IMR-90 (cell line): ENCODE measurements at regions not wholly inside any gene's neighbourhood (a gene's known extent, or its start where the extent isn't known, plus 50 kb on each side); places are given as distances from the start of the nearest gene placed in this dataset.

Source experiments
- ATAC-seq: fragments of 200-7000 bp; cut with Tn5 transposase; 2 replicates; pipeline ENCODE4 v1.9.1; 2020; ENCODE audit warnings: low read depth, mild to moderate bottlenecking, moderate library complexity
- BruUV-seq: library from RNA; stranded (reverse); fragments of 400-500 nt; replicated peaks from 2 replicates; lab custom pipeline; 2021; lab: Mats Ljungman, UMichigan
- CTCF ChIA-PET: fragments of 300-600 bp; formaldehyde crosslinking; extraction: SDS; loops from one replicate; lab custom pipeline; 2021; ENCODE audit warnings: antibody characterized with exemption; lab: Yijun Ruan, JAX
- POLR2A ChIA-PET: fragments of 300-600 bp; sonication (Branson Sonifier 250); formaldehyde crosslinking; loops from one replicate; lab custom pipeline; 2022; ENCODE audit warnings: antibody characterized with exemption; ENCODE audit not compliant: unreplicated experiment; lab: Charles Lee
- DNase-seq: peaks from one replicate; pipeline ENCODE4 v3.0.0; 2013
- H2AFZ ChIP-seq: replicated peaks from 2 replicates; pipeline ENCODE3; 2013; ENCODE audit warnings: low read length, mild to moderate bottlenecking; ENCODE audit not compliant: poor library complexity
- H2AK5ac ChIP-seq: 2 replicates; pipeline ENCODE4 v1.6.1; 2013; ENCODE audit warnings: low read depth, low read length, inconsistent platforms
- H2AK9ac ChIP-seq: replicated peaks from 2 replicates; pipeline ENCODE3; 2013; ENCODE audit warnings: mild to moderate bottlenecking, low read depth, low read length, moderate library complexity; ENCODE audit not compliant: poor library complexity
- H2BK120ac ChIP-seq: 2 replicates; pipeline ENCODE4 v1.6.1; 2013; ENCODE audit warnings: low read depth, low read length, inconsistent platforms
- H2BK15ac ChIP-seq: 3 replicates; pipeline ENCODE4 v1.6.1; 2013; ENCODE audit warnings: low read depth, low read length, inconsistent platforms
- H2BK20ac ChIP-seq: 2 replicates; pipeline ENCODE4 v1.6.1; 2013; ENCODE audit warnings: low read depth, mild to moderate bottlenecking, inconsistent platforms, low read length, moderate library complexity
- H2BK5ac ChIP-seq: 2 replicates; pipeline ENCODE4 v1.6.1; 2013; ENCODE audit warnings: mild to moderate bottlenecking, low read depth, low read length, inconsistent platforms; ENCODE audit not compliant: poor library complexity, severe bottlenecking
- H3K14ac ChIP-seq: replicated peaks from 2 replicates; pipeline ENCODE4 v1.6.1; 2013; ENCODE audit warnings: low read depth, low read length, inconsistent platforms
- H3K18ac ChIP-seq: 2 replicates; pipeline ENCODE4 v1.6.1; 2013; ENCODE audit warnings: low read depth, low read length, control low read depth
- H3K23ac ChIP-seq: 2 replicates; pipeline ENCODE4 v1.6.1; 2013; ENCODE audit warnings: low read depth, low read length, inconsistent platforms
- H3K27ac ChIP-seq: 2 replicates; pipeline ENCODE4 v1.5.1; 2013; ENCODE audit warnings: mild to moderate bottlenecking, control low read depth, low read length; ENCODE audit not compliant: insufficient read depth
- H3K27me3 ChIP-seq: 2 replicates; pipeline ENCODE4 v1.6.1; 2013; ENCODE audit warnings: low read length; ENCODE audit not compliant: control insufficient read depth, insufficient read depth
- H3K36me3 ChIP-seq: 2 replicates; pipeline ENCODE4 v1.6.1; 2013; ENCODE audit warnings: low read length, mixed read lengths; ENCODE audit not compliant: control insufficient read depth, insufficient read depth
- H3K4ac ChIP-seq: 2 replicates; pipeline ENCODE4 v1.6.1; 2013; ENCODE audit warnings: low read depth, low read length, inconsistent platforms
- H3K4me1 ChIP-seq: 2 replicates; pipeline ENCODE4 v1.6.1; 2013; ENCODE audit warnings: low read length, mixed read lengths; ENCODE audit not compliant: control insufficient read depth, insufficient read depth
- H3K4me2 ChIP-seq: 2 replicates; pipeline ENCODE4 v1.6.1; 2013; ENCODE audit warnings: low read depth, mild to moderate bottlenecking, control low read depth, low read length, moderate library complexity
- H3K4me3 ChIP-seq: 2 replicates; pipeline ENCODE4 v1.5.1; 2013; ENCODE audit warnings: low read depth, mild to moderate bottlenecking, control low read depth, low read length, moderate library complexity; ENCODE audit not compliant: insufficient read depth
- H3K56ac ChIP-seq: 2 replicates; pipeline ENCODE4 v1.6.1; 2013; ENCODE audit warnings: low read length, inconsistent platforms; ENCODE audit not compliant: insufficient read depth; ENCODE audit errors: extremely low read depth
- H3K79me1 ChIP-seq, 2 experiments: 2 replicates each; pipeline ENCODE4 v1.6.1; 2013; ENCODE audit warnings: low read length in 2 of 2, inconsistent platforms in 1 of 2, low read depth in 1 of 2
- H3K9ac ChIP-seq: 2 replicates; pipeline ENCODE4 v1.6.1; 2013; ENCODE audit warnings: low read depth, low read length, control low read depth
- H3K9me1 ChIP-seq: 2 replicates; pipeline ENCODE4 v1.6.1; 2013; ENCODE audit warnings: low read length, inconsistent platforms; ENCODE audit not compliant: insufficient read depth
- H3K9me3 ChIP-seq: 2 replicates; pipeline ENCODE4 v1.6.1; 2013; ENCODE audit warnings: low read length; ENCODE audit not compliant: control insufficient read depth, insufficient read depth
- H4K20me1 ChIP-seq: 2 replicates; pipeline ENCODE4 v1.6.1; 2013; ENCODE audit warnings: low read length, inconsistent platforms; ENCODE audit not compliant: insufficient read depth
- H4K5ac ChIP-seq: 2 replicates; pipeline ENCODE4 v1.6.1; 2013; ENCODE audit warnings: mild to moderate bottlenecking, low read depth, low read length, control low read depth
- H4K8ac ChIP-seq, 2 experiments: 2 replicates each; pipeline ENCODE4 v1.6.1; 2013; ENCODE audit warnings: low read depth in 2 of 2, low read length in 2 of 2, control low read depth in 1 of 2, inconsistent platforms in 1 of 2
- H4K91ac ChIP-seq: 2 replicates; pipeline ENCODE4 v1.6.1; 2013; ENCODE audit warnings: low read depth, low read length, inconsistent platforms; ENCODE audit not compliant: insufficient read depth
- RCOR1 ChIP-seq: IDR thresholded peaks from 2 replicates; pipeline ENCODE4 v1.6.1; 2012; ENCODE audit warnings: mild to moderate bottlenecking, low read length, improper control_type of control experiment; ENCODE audit not compliant: insufficient replicate concordance
- RFX5 ChIP-seq: IDR thresholded peaks from 2 replicates; pipeline ENCODE4 v1.8.0; 2012; ENCODE audit warnings: low read depth, mild to moderate bottlenecking, low read length, moderate library complexity
- SMC3 ChIP-seq: fragments of 150-350 bp; IDR thresholded peaks from 2 replicates; pipeline ENCODE4 v1.6.1; 2016; ENCODE audit warnings: low read depth, mild to moderate bottlenecking, antibody characterized with exemption, low read length, moderate library complexity
- WGBS, 2 experiments: methylation state at CpG; one replicate each; pipeline versions ENCODE4 v1.1.5 to v1.1.7; 2013; ENCODE audit warnings: missing lambda C conversion rate in 2 of 2; ENCODE audit not compliant: insufficient read length in 1 of 2; ENCODE audit errors: extremely low coverage in 2 of 2; 5-methylcytosine and 5-hydroxymethylcytosine counted together
- dilution Hi-C: fragments of 300-500 bp; cut with HindIII; formaldehyde crosslinking; loops from one replicate; pipeline ENCODE4 v1.14.3; 2018; ENCODE audit warnings: low sequenced_read_pairs; ENCODE audit not compliant: unreplicated experiment
- in situ Hi-C: fragments of 300-500 bp; cut with MboI; formaldehyde crosslinking; loops from 3 replicates; pipeline ENCODE4 v1.14.3; 2019; ENCODE audit warnings: low sequenced_read_pairs, inconsistent platforms, mixed read lengths
- intact Hi-C: fragments of 100-400 bp; cut with micrococcal nuclease; formaldehyde crosslinking; loops from 2 replicates; pipeline ENCODE4 v1.10.0; 2022

DNA sequence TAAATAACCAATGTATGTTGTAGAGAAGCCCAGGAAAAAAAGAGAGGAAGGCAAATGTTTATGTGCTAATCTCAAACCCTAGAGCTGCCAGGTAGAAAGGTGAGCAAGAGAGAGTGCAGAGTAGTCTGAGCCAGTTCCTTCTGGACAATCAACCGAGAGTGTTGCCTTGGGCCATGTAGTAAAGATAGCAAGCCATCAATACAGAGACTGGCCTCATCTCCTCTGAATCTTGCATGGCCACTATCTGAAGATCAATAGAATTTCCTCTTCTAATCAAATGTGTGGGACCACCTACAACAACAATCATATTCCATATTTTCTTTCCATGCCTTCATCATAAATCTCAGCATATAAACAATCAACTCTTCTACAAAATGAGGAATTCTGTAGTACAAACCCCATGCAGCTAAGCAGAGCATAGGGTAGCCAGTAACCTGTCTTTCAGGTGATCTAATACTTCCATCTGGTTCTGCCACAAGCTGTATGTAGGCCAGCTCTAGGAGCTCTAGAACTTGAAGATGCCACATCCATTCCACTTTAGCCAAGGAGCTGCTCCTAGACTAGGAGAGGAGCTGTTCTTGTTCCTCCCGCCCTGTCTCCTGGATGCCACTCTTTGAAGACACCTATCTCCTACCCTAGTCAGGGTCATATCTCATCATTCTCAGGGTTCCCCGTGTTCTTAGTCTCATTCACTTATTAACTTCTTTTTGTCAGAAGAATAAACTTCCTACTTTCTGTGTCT lies 75.8 kb upstream of the SLC38A4 start:
- H3K23ac ChIP-seq = no peak overlapping the region
- BruUV-seq = no TSS peak
- H2BK15ac ChIP-seq = no peak overlapping the region
- H3K9me3 ChIP-seq = no peaks in the 10 kb centered on the region
- ChIA-PET CTCF (no interaction called here), POLR2A (no interaction called here)
- H3K27ac ChIP-seq = no peak overlapping the region
- no peak overlapping the region for H3K14ac ChIP-seq
- H3K4me2 ChIP-seq = no peak overlapping the region
- no peak overlapping the region for H2AFZ ChIP-seq
- peaks cover 6% of the 10 kb centered on the region for H3K4me1 ChIP-seq
- peak overlapping the region; percentile 27; the same call in 1 of the 2 replicates for H3K18ac ChIP-seq
- H4K91ac ChIP-seq = no peak overlapping the region
- intact Hi-C loops = no loop called here
- DNase-seq = no peak
- TF ChIP-seq RFX5 (no peak), SMC3 (no peak), RCOR1 (no peak)
- H3K4ac ChIP-seq = no peak overlapping the region
- no peak overlapping the region for H3K56ac ChIP-seq
- H2BK120ac ChIP-seq = no peak overlapping the region
- no peak overlapping the region for H2BK5ac ChIP-seq
- 86% methylated on average over 1 of the region's 3 CpGs; no CpG with 5 or more reads in 1 of the 2 experiments for WGBS, 2 experiments
- no peak overlapping the region for H3K4me3 ChIP-seq
- H3K9me1 ChIP-seq = peaks cover 5% of the 10 kb centered on the region; the same call in 1 of the 2 replicates
- H3K9ac ChIP-seq = no peak overlapping the region
- no peak overlapping the region for H2AK5ac ChIP-seq
- H4K5ac ChIP-seq = no peak overlapping the region; the same call in 1 of the 2 replicates
- no peaks in the 10 kb centered on the region for H4K20me1 ChIP-seq
- no peaks in the 10 kb centered on the region for H3K79me1 ChIP-seq
- in situ Hi-C loops = no loop called here
- no peak for ATAC-seq
- dilution Hi-C loops = no loop called here
- no peaks in the 10 kb centered on the region for H3K27me3 ChIP-seq
- H4K8ac ChIP-seq = 0 out of 4 replicates have a peak overlapping the region, but pooled peaks of 1 of the 2 experiments have one; percentile 50
- H2AK9ac ChIP-seq = no peak overlapping the region
- H2BK20ac ChIP-seq = no peak overlapping the region
- no peaks in the 10 kb centered on the region for H3K36me3 ChIP-seq
